Lower leg skin (tissue), 4 donors: ENCODE measurements at regions not wholly inside any gene's neighbourhood (a gene's known extent, or its start where the extent isn't known, plus 50 kb on each side); places are given as distances from the start of the nearest gene placed in this dataset.

ENCODE experiments used
- DNase-seq, 2 donors: peaks; one replicate each; pipeline ENCODE4 v3.0.0-alpha.2; 2019; ENCODE audit warnings: low spot score in 2 of 2
- H3K4me3 ChIP-seq: fragments of 200-600 bp; sonication (generic); 2 replicates; pipeline ENCODE4 v1.5.1; 2017; ENCODE audit warnings: mild to moderate bottlenecking, low read depth; ENCODE audit not compliant: poor library complexity, severe bottlenecking
- CTCF ChIP-seq, 3 donors: fragments of 450-650 bp; IDR thresholded peaks; one replicate each; pipeline ENCODE4 v1.5.1; 2016; ENCODE audit warnings: antibody characterized with exemption in 3 of 3, mild to moderate bottlenecking in 3 of 3, moderate library complexity in 2 of 3
- POLR2A ChIP-seq, 2 donors: fragments of 450-650 bp; IDR thresholded peaks; one replicate each; pipeline ENCODE4 v1.6.1; 2016 to 2017; ENCODE audit warnings: antibody characterized with exemption in 2 of 2, mild to moderate bottlenecking in 1 of 2, moderate library complexity in 1 of 2
- WGBS, 2 donors: methylation state at CpG; one replicate each; pipeline ENCODE4 v1.1.5; 2018; 5-methylcytosine and 5-hydroxymethylcytosine counted together
- intact Hi-C: fragments of 100-400 bp; cut with DNase I; formaldehyde crosslinking; loops from one replicate; pipeline ENCODE4 v1.15.0; 2023; ENCODE audit warnings: low total_unique reads

GRCh38 chr18:54777118-54777791, 51.0 kb upstream of the RAB27B start:
- DNase-seq: no peak
- no peak overlapping the region for H3K4me3 ChIP-seq
- TF ChIP-seq POLR2A (IDR thresholded peaks at IDR 0.05): no peak
- no peak for TF ChIP-seq CTCF (IDR thresholded peaks at IDR 0.05)
- WGBS, 2 donors: 93 to 97% methylated on average over 1 of the region's 1 CpG
- intact Hi-C loops: no loop called here

- WGBS, 2 donors: 44 to 66% methylated on average over 4 of the region's 4 CpGs
These were observed 50.3 kb upstream of the RAB27B start for GRCh38 chr18:54777989-54778388.

More at GRCh38 chr18:54777989-54778388, 50.3 kb upstream of the RAB27B start:
- intact Hi-C loops: no loop called here
- TF ChIP-seq POLR2A (IDR thresholded peaks at IDR 0.05) (no peak), CTCF (IDR thresholded peaks at IDR 0.05) (no peak)
- DNase-seq: no peak
- no peak overlapping the region for H3K4me3 ChIP-seq
